Natural killer cell (primary cell): ENCODE measurements at regions not wholly inside any gene's neighbourhood (a gene's known extent, or its start where the extent isn't known, plus 50 kb on each side); places are given as distances from the start of the nearest gene placed in this dataset.

Experiments used
- ATAC-seq, 3 donors: fragments of 150-1000 bp in 2 of 3; fragments of 200-7000 bp in 1 of 3; cut with Tn5 transposase; 1 replicate in 1 of 3; 2 replicates in 2 of 3; pipeline ENCODE4 v1.10.0; 2021; ENCODE audit warnings: mild to moderate bottlenecking in 2 of 3, moderate library complexity in 2 of 3
- DNase-seq, 2 donors: peaks; one replicate each; pipeline versions ENCODE4 v3.0.0 to v3.0.0-alpha.2; 2013 to 2021; ENCODE audit warnings: mixed read lengths in 1 of 2
- H3K27ac ChIP-seq: one replicate; pipeline ENCODE4 v1.5.1; 2013; ENCODE audit warnings: mild to moderate bottlenecking, low read length
- H3K27me3 ChIP-seq: one replicate; pipeline ENCODE4 v1.6.1; 2013; ENCODE audit warnings: low read length; ENCODE audit not compliant: control insufficient read depth, insufficient read depth
- H3K36me3 ChIP-seq: one replicate; pipeline ENCODE4 v1.6.1; 2013; ENCODE audit warnings: low read length; ENCODE audit not compliant: control insufficient read depth, insufficient read depth
- H3K4me1 ChIP-seq: one replicate; pipeline ENCODE4 v1.6.1; 2013; ENCODE audit warnings: low read length; ENCODE audit not compliant: control insufficient read depth, insufficient read depth
- H3K4me3 ChIP-seq: one replicate; pipeline ENCODE4 v1.5.1; 2013; ENCODE audit warnings: low read length
- H3K9me3 ChIP-seq: one replicate; pipeline ENCODE4 v1.6.1; 2013; ENCODE audit warnings: low read length; ENCODE audit not compliant: control insufficient read depth, insufficient read depth
- H3K27ac Mint-ChIP-seq, 2 donors: one replicate each; pipeline ENCODE4 v1.8.0; 2022; ENCODE audit warnings: mild to moderate bottlenecking in 2 of 2, mixed read lengths in 2 of 2, moderate library complexity in 1 of 2
- H3K27me3 Mint-ChIP-seq, 2 donors: one replicate each; pipeline ENCODE4 v1.8.0; 2022; ENCODE audit warnings: low read depth in 2 of 2, mixed read lengths in 2 of 2
- H3K36me3 Mint-ChIP-seq: one replicate; pipeline ENCODE4 v1.8.0; 2022; ENCODE audit warnings: mixed read lengths
- H3K4me1 Mint-ChIP-seq, 2 donors: one replicate each; pipeline ENCODE4 v1.8.0; 2022; ENCODE audit warnings: mixed read lengths in 2 of 2
- H3K4me3 Mint-ChIP-seq: one replicate; pipeline ENCODE4 v1.8.0; 2022; ENCODE audit warnings: mild to moderate bottlenecking, moderate library complexity, mixed read lengths
- H3K9me3 Mint-ChIP-seq, 2 donors: one replicate each; pipeline ENCODE4 v1.8.0; 2022; ENCODE audit warnings: mixed read lengths in 2 of 2
- CTCF ChIP-seq: fragments of 200-600 bp; IDR thresholded peaks from one replicate; pipeline ENCODE4 v1.8.0; 2022; ENCODE audit warnings: antibody characterized with exemption
- WGBS: methylation state at CpG from one replicate; pipeline ENCODE4 v1.1.7; 2013; ENCODE audit warnings: missing lambda C conversion rate; ENCODE audit not compliant: insufficient coverage; 5-methylcytosine and 5-hydroxymethylcytosine counted together
- intact Hi-C: fragments of 100-400 bp; cut with micrococcal nuclease; formaldehyde crosslinking; loops from one replicate; pipeline ENCODE4 v1.14.2; 2022

DNA sequence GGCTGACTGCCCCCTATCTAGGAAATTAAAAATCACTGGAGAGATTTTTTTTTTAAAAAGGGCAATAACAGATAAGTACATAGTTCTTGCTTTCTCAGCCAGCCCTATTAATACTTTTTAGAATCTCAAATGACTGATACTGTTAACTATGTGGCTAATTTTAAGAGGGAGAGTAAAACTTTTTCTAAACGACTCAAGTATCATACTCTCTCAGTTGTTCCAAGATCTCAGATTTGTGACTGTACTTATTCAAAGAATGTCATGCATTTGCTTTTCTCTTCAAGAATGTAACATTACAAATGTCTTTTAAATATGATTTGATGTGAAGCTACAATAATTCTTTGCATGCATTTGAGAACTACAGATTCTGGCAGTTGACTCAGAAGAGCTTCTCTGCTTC, 55.4 kb upstream of the RAB11FIP2 start:
- Histone ChIP-seq H3K36me3 (no peaks in the 10 kb centered on the region), H3K9me3 (no peaks in the 10 kb centered on the region), H3K4me3 (no peak overlapping the region), H3K4me1 (no peaks in the 10 kb centered on the region), H3K27me3 (peaks cover 2% of the 10 kb centered on the region), H3K27ac (no peak overlapping the region)
- DNase-seq, result no peak
- Mint-ChIP-seq H3K4me1 (no peaks in the 10 kb centered on the region), H3K36me3 (no peaks in the 10 kb centered on the region), H3K9me3 (no peaks in the 10 kb centered on the region), H3K4me3 (no peak overlapping the region), H3K27ac (no peak overlapping the region), H3K27me3 (peaks cover 7 to 30% of the 10 kb centered on the region in 2 donors)
- TF ChIP-seq CTCF, result no peak
- WGBS, result no CpG with 5 or more reads among the region's 1 CpG
- no peak for ATAC-seq
- intact Hi-C loops, result no loop called here

- intact Hi-C loops, result no loop called here
- Histone ChIP-seq H3K4me1 (no peaks in the 10 kb centered on the region), H3K9me3 (no peaks in the 10 kb centered on the region), H3K4me3 (no peak overlapping the region), H3K27ac (no peak overlapping the region), H3K27me3 (peaks cover 2% of the 10 kb centered on the region), H3K36me3 (no peaks in the 10 kb centered on the region)
- no peak for TF ChIP-seq CTCF
- H3K4me1 Mint-ChIP-seq, result no peaks in the 10 kb centered on the region
- no CpG with 5 or more reads among the region's 3 CpGs for WGBS
- ATAC-seq, result no peak
- H3K9me3 Mint-ChIP-seq, result no peaks in the 10 kb centered on the region
- H3K27ac Mint-ChIP-seq, result no peak overlapping the region
- no peaks in the 10 kb centered on the region for H3K36me3 Mint-ChIP-seq
- H3K27me3 Mint-ChIP-seq, result peaks cover 6 to 24% of the 10 kb centered on the region in 2 donors
- H3K4me3 Mint-ChIP-seq, result no peak overlapping the region
- DNase-seq, result no peak
Observed at GRCh38 chr10:118101501-118101900, 54.8 kb upstream of the RAB11FIP2 start.
